ENCODE measurements at regions not wholly inside any gene's neighbourhood (a gene's known extent, or its start where the extent isn't known, plus 50 kb on each side); places are given as distances from the start of the nearest gene placed in this dataset.
A peak's percentile ranks its signal among the peaks of the same experiment; 100 is the strongest.

GRCh38 chr2:160791884-160792283 lies 298.3 kb upstream of the RBMS1 start:
- no peak for TF ChIP-seq CTCF (IDR thresholded peaks at IDR 0.05; ENCODE audit: insufficient read depth, low read depth, low read length)
- DNase-seq (ENCODE audit: low read depth): no peak
- H3K4me3 ChIP-seq (ENCODE audit: low read depth, low read length): no peak overlapping the region

- DNase-seq (ENCODE audit: low read depth): no peak
- no peak for TF ChIP-seq CTCF (IDR thresholded peaks at IDR 0.05; ENCODE audit: insufficient read depth, low read depth, low read length)
- no peak overlapping the region for H3K4me3 ChIP-seq (ENCODE audit: low read depth, low read length)
Measured at GRCh38 chr2:160792837-160793236, 299.2 kb upstream of the RBMS1 start.

GRCh38 chr2:160794926-160795325 lies 301.3 kb upstream of the RBMS1 start:
- DNase-seq (ENCODE audit: low read depth): peak; percentile 51
- no peak for TF ChIP-seq CTCF (IDR thresholded peaks at IDR 0.05; ENCODE audit: insufficient read depth, low read depth, low read length)
- no peak overlapping the region for H3K4me3 ChIP-seq (ENCODE audit: low read depth, low read length)

- no peak overlapping the region for H3K4me3 ChIP-seq (ENCODE audit: low read depth, low read length)
- no peak for TF ChIP-seq CTCF (IDR thresholded peaks at IDR 0.05; ENCODE audit: insufficient read depth, low read depth, low read length)
- DNase-seq (ENCODE audit: low read depth): no peak
Measured at GRCh38 chr2:160803881-160804280, 310.3 kb upstream of the RBMS1 start.

GRCh38 chr2:160810406-160810805 lies 316.8 kb upstream of the RBMS1 start:
- DNase-seq (ENCODE audit: low read depth): no peak
- H3K4me3 ChIP-seq (ENCODE audit: low read depth, low read length): no peak overlapping the region
- TF ChIP-seq CTCF (IDR thresholded peaks at IDR 0.05; ENCODE audit: insufficient read depth, low read depth, low read length): no peak

- TF ChIP-seq CTCF (IDR thresholded peaks at IDR 0.05; ENCODE audit: insufficient read depth, low read depth, low read length): no peak
- no peak for DNase-seq (ENCODE audit: low read depth)
- H3K4me3 ChIP-seq (ENCODE audit: low read depth, low read length): no peak overlapping the region
Measured at GRCh38 chr2:160812830-160813505, 319.4 kb upstream of the RBMS1 start.

- no peak for DNase-seq (ENCODE audit: low read depth)
- no peak overlapping the region for H3K4me3 ChIP-seq (ENCODE audit: low read depth, low read length)
- no peak for TF ChIP-seq CTCF (IDR thresholded peaks at IDR 0.05; ENCODE audit: insufficient read depth, low read depth, low read length)
Measured at GRCh38 chr2:160813506-160813858, 319.9 kb upstream of the RBMS1 start.
